NCI-H1436 (cell line): ENCODE measurements at regions not wholly inside any gene's neighbourhood (a gene's known extent, or its start where the extent isn't known, plus 50 kb on each side); places are given as distances from the start of the nearest gene placed in this dataset.

Experiments
- DNase-seq: peaks from one replicate; lab custom pipeline; 2025; lab: John Stamatoyannopoulos, UW

DNA sequence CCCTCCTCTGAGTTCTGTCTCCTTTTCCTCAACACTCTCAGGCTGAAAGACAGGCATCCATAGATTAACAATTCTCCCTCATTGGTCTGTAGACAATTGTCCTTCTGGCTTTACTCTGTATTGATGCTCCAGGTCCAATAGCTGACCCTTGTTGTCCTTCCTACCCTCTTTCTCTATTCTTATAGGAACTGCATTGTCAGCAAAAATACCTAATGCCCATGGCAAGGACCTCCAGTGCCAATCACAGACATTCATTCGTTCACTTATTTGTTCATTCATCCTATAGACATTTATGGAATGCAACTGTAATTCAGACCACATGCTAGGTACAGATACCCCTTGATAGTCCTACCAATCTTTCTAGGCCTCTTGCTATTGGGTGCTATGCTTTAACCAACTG, 69.8 kb upstream of the DTNA start:
- DNase-seq = no peak

DNA sequence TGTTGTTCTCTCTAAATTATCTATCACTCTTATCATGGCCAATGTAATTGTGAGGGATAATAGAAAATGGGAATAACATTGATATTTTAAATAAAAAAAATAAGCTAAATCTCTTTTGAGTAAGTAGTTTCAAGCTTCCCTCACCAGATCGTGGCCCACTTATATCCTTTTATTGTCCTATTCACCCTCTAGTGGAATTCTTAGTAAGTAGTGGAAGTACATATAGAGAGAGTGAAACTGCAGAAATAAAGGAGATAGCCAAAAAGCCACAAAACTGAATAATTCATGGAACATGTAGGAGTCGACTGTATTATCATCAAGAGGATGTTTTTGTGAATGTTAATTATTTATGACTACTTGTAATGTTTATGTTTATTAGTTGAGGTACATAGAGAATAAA, 66.1 kb upstream of the DTNA start:
- DNase-seq = no peak

DNA sequence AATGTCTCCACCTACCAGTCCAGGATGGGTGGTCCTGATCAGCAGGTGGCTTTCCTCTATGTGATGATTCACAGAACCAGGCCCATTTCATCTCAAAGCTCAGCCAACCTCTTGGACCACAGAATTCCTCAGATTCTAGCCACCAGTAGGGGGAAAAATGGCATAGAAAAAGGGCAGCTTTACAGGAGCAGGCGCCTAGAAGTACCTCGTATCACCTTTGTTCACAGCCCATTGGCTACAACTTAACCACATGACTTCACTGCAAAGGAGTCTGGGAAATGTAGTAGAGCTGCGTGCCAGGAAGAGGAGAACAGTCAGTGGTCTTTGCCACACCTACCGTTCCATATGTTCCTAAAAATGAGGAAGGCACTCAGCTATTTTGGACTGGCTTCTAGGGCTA, 62.8 kb upstream of the DTNA start:
- no peak for DNase-seq

DNA sequence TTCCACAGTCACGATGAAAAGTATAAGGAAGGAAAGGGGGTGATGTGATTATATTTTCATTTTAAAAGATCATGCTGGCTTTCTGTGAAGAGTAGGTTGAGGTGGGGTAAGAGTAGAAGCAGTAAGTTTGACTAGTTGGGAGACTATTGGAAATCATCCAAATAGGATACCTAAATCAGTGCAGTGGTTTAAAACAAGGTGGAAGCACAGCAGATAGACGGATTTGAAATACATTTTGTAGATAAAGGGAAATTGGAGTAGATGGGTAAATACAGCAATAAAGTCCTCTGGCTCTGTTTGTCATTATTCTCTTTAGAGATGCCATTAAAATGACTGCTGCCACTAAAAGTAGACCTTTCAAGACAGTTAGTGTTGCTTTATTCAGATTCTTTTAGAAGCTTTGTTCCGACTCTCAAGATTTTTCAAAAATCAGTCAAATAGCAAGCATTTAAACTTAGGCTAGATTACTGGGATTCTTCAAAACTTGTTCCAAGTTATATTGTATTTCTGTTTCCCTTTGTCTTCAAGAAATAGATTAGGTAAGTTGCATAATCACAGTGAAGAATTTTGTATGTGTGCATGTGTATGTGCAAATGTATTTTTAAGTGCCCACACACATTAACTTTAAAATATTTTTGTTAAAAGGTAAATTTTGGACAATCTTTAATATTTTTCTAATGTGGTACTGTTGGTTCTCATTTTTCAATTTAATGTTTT, 61.7 kb upstream of the DTNA start:
- no peak for DNase-seq

DNA sequence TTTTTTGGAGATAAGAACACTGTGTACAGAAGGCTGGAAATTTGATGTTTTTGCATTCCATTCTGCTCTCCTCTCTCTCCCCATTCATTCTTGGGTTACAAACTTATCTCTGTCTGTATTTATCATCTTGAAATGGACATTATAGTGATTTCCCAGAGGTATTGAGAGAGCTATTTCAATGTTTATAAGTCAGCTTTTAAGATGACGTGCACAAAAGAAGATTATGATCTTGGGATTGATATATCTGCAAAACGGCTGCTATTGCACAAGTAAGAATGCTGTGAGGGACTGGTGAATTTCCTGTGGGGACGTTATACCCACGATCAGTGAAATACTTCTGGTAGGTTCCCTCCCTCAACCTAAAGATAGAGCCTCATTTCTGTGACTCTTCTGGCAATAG, 61.0 kb upstream of the DTNA start:
- DNase-seq = no peak

DNA sequence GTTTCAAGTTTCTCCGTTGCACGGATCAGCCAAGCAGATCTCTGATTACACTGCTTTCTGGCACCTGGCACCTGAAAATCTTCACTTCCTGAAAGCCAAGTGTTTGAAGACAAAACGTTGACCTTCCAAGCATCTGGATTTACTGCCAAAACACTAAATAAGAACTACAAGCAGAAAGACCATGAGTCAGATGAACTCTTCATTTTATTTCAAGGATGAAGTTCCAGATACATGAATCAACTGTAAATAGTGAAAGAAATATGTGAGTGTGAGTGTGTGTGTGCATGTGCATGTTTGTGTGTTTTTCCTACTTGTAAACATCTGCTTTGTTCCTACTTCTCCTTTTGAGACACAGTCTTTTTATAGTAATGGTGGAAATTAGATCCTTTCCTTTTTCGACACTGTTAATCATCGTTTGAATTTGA, 60.0 kb upstream of the DTNA start:
- DNase-seq = no peak

DNA sequence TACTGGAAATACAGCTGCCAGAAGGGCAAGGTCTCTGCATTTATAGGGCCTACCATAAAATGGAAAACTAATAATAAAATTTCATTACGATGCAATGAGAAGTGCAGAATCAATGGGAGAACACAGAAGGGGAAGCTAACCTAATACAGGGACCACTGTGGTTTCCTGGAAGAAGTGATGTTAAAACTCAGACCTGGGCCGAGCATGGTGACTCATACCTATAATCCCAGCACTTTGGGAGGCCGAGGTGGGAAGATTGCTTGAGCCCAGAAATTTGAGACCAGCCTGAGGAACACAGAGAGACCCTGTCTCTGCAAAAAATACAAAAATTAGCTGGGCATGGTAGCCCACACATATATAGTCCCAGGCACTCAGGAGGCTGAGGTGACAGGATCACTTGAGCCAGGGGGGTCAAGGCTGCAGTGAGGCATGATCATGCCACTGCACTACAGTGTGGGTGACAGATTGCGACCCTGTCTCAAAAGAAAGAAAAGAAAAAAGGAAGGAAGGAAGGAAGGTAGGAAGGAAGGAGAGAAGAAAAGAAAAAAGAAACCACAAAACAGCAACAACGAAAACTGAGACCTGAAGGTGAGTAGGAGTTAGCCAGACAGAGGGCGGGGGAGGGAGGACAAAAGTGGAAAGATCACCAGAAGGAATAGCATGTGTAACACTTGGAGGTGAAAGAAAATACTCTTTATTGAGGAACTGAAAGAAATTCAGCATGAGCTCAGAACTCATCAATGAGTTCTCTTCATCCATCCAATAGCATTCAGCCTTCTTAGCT, 58.3 kb upstream of the DTNA start:
- no peak for DNase-seq

DNA sequence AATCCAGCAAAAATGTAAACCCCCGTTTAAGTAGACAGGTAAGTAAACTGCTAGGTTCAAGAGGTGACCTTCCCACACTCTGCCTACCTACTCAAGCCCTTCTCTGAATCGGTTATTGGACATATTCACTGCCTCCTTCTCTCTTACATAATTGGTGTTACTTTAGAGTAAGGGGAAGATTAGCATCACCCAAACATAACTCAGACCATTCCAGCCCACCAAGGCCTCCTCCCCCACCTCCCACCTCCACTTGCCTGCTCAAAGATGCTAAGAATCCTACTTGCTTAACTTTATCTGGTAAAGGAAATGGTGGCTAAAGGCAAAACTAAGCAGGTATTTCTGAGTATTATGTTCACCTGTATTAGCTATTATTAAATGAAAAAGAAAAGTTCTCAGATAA, 55.0 kb upstream of the DTNA start:
- no peak for DNase-seq

DNA sequence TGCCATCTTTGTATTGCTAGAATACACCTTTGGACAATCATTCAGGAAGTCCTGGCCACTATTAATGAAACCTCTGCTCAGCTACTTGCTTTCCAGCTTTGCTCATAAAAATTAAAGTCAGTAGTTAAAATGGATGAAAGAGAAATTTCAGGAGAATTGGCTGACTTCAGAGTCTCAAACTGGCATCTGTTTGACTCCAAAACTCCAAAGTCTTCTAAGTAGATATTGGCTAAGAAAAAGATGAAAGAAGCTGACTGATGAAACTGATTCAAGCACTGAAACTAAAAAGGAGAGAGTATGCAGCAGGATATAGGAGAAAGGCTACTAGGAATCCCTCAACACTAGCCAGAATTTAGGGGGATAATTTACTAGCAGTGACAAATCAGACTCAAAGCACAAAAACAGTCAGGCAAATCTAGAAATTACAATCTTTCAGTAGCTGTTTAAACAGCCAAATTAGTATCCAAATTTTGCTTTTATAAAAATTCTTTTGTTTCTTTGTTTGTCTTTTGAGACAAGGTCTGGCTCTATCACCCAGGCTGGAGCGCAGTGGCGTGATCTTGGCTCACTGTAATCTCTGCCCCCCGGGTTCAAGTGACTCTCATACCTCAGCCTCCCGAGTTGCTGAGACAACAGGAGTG, 52.1 kb upstream of the DTNA start:
- DNase-seq = no peak

DNA sequence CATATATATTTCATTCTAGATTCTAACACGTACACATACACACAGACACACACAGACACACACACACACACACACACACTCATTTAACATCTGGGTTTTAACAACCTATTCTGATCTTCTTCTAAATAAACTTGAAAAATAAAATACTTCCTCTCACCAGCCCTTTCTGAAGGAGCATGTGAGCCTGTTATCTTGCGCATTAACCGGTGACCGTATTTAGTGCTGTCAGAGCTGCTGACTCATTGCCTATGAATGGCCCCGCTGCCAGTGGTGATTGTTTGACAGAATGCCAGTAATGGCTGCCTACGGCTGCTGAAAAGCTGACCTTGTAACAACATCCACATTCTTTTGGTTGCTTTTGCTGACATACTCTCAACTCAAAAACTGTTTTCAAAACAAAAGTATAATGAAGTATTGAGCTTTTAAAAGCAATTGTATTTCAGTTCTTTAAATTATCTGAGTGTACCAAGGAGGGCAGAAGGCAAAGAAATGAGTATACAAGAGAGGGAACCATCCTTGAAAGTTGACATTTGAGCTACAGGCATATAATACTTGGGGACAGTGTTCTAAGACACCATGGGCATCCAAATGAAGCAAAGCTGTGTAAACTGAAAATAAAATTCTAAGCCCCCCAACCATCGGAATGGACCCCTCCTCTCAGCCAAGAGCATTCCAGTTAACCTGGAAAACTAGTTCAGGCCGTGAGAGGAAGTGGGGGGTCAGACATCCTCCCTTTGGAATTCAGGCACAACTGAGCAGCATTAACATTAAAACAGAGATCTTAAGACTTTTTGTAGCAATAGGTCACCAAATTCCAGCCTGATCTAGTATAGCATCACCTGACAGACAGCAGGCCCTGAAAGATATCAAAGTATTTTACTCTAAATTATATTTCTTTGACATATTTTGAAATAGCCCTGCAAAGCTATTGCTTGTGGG, 50.2 kb upstream of the DTNA start:
- DNase-seq = peak; percentile 57
